HepG2 (cell line): ENCODE measurements at regions not wholly inside any gene's neighbourhood (a gene's known extent, or its start where the extent isn't known, plus 50 kb on each side); places are given as distances from the start of the nearest gene placed in this dataset.

Experiments
- ATF7 ChIP-seq, 2 experiments: fragments of 450-650 bp in 1 of 2; sonication (generic) in 1 of 2; formaldehyde crosslinking in 1 of 2; IDR thresholded peaks; 2 replicates each; pipeline versions ENCODE4 v1.4.0 to v1.6.1; 2016 to 2020; ENCODE audit warnings: antibody characterized with exemption in 1 of 2, mild to moderate bottlenecking in 1 of 2, missing genetic modification reagents in 1 of 2
- DNMT1 ChIP-seq: sonication (generic); formaldehyde crosslinking; IDR thresholded peaks from 2 replicates; pipeline ENCODE4 v1.5.1; 2020; ENCODE audit warnings: mild to moderate bottlenecking, missing genetic modification reagents
- ETV6 ChIP-seq: sonication (generic); formaldehyde crosslinking; conservative IDR thresholded peaks from 2 replicates; pipeline ENCODE4 v1.4.0; 2020; ENCODE audit warnings: missing genetic modification reagents
- FOXK2 ChIP-seq: fragments of 450-650 bp; IDR thresholded peaks from 2 replicates; pipeline ENCODE4 v1.6.1; 2016
- HMG20B ChIP-seq: conservative IDR thresholded peaks from 2 replicates; pipeline ENCODE4 v1.6.1; 2016; ENCODE audit warnings: missing genetic modification reagents, missing compliant biosample characterization
- MXI1 ChIP-seq: IDR thresholded peaks from 3 replicates; pipeline ENCODE4 v1.6.1; 2012; ENCODE audit warnings: low read depth, low read length, inconsistent platforms, borderline replicate concordance
- TOPORS ChIP-seq: sonication (generic); formaldehyde crosslinking; IDR thresholded peaks from 2 replicates; pipeline ENCODE4 v1.8.0; 2023; ENCODE audit warnings: mild to moderate bottlenecking, missing genetic modification reagents
- XBP1 ChIP-seq: sonication (generic); formaldehyde crosslinking; IDR thresholded peaks from 2 replicates; pipeline ENCODE4 v1.5.0; 2020; ENCODE audit warnings: missing genetic modification reagents
- ZBTB20 ChIP-seq: sonication (generic); formaldehyde crosslinking; IDR thresholded peaks from 2 replicates; pipeline ENCODE4 v1.8.1; 2023; ENCODE audit warnings: missing genetic modification reagents, low read depth, mild to moderate bottlenecking, borderline replicate concordance
- ZNF136 ChIP-seq: sonication (generic); formaldehyde crosslinking; IDR thresholded peaks from 2 replicates; pipeline ENCODE4 v1.8.1; 2022; ENCODE audit warnings: low read depth, mild to moderate bottlenecking, moderate library complexity, missing genetic modification reagents
- ZNF264 ChIP-seq: sonication (generic); formaldehyde crosslinking; IDR thresholded peaks from 2 replicates; pipeline ENCODE4 v1.4.0; 2020; ENCODE audit warnings: missing genetic modification reagents
- ZNF446 ChIP-seq: sonication (generic); formaldehyde crosslinking; IDR thresholded peaks from 2 replicates; pipeline ENCODE4 v1.5.0; 2020; ENCODE audit warnings: mild to moderate bottlenecking, missing genetic modification reagents
- ZNF619 ChIP-seq: sonication (generic); formaldehyde crosslinking; IDR thresholded peaks from 2 replicates; pipeline ENCODE4 v1.4.0; 2020; ENCODE audit warnings: mild to moderate bottlenecking, missing genetic modification reagents
- ZNF841 ChIP-seq: sonication (generic); formaldehyde crosslinking; IDR thresholded peaks from 2 replicates; pipeline ENCODE4 v1.8.1; 2023; ENCODE audit warnings: missing genetic modification reagents, borderline replicate concordance
- TF ChIP-seq, protein P1 (sequence below): sonication (generic); formaldehyde crosslinking; IDR thresholded peaks from 2 replicates; pipeline ENCODE4 v1.8.1; 2023; ENCODE audit warnings: missing genetic modification reagents, inconsistent platforms, borderline replicate concordance
- TF ChIP-seq, protein P2 (sequence below): sonication (generic); formaldehyde crosslinking; IDR thresholded peaks from 2 replicates; pipeline ENCODE4 v1.4.0; 2020; ENCODE audit warnings: missing genetic modification reagents, borderline replicate concordance
- TF ChIP-seq, protein P3 (sequence below): sonication (generic); formaldehyde crosslinking; IDR thresholded peaks from 2 replicates; pipeline ENCODE4 v1.4.0; 2020; ENCODE audit warnings: low read depth, mild to moderate bottlenecking, missing genetic modification reagents
- TF ChIP-seq, protein P4 (sequence below): sonication (generic); formaldehyde crosslinking; IDR thresholded peaks from 2 replicates; pipeline ENCODE4 v1.9.0; 2022; ENCODE audit warnings: low read depth, missing genetic modification reagents

DNA sequence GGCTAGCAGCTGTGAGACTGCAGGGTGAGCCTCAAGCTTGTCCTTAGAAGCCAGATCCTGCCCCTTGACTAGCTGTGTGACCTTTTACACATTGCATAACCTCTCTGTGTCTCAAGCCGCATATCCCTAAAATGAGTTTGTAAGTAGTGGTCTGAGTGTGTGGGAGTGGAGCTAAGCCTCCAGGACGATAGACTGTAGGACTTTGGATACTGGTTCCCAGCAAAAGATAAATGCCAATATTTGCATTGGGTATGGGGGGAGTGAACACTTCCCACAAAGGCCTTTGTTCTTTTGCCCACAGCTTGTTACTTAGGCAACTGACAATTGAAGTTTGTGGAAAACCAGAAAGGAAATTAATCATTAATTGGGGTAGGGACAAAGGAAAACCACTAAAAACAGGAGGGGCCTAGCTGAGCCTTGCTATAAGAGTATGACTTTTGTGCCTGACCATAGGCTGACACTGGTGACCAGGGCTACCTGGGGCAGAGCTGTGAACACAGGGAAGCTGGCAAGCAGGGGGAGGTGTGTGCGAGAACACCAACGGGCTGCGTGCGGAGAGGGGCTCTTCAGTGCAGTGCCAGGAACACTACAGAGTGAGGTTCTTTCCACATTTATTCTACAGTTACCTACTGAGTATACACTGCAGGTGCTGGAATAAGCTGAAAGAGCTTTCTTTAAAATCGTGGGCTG is 102.4 kb upstream of the ETV3 start (continued):
- TF ChIP-seq TOPORS (CRISPR knock-in tag) (no peak), XBP1 (CRISPR knock-in tag) (no peak), DNMT1 (CRISPR knock-in tag) (no peak), ZNF264 (CRISPR knock-in tag) (peak; percentile 78), ZBTB20 (peak; percentile 85), ZNF446 (no peak), ZNF136 (0 out of 2 replicates have a peak, but pooled peaks have one; percentile 59), ZNF841 (CRISPR knock-in tag) (no peak), ZNF619 (CRISPR knock-in tag) (no peak), HMG20B (peak; percentile 73), ETV6 (CRISPR knock-in tag) (no peak), MXI1 (peak; percentile 40; the same call in 1 of the 3 replicates), FOXK2 (peak; percentile 50; the same call in 1 of the 2 replicates), ATF7 (IDR thresholded peaks at IDR 0.05) (no peak), ATF7 (CRISPR knock-in tag; IDR thresholded peaks at IDR 0.05) (no peak)
- TF ChIP-seq, protein P1, sequence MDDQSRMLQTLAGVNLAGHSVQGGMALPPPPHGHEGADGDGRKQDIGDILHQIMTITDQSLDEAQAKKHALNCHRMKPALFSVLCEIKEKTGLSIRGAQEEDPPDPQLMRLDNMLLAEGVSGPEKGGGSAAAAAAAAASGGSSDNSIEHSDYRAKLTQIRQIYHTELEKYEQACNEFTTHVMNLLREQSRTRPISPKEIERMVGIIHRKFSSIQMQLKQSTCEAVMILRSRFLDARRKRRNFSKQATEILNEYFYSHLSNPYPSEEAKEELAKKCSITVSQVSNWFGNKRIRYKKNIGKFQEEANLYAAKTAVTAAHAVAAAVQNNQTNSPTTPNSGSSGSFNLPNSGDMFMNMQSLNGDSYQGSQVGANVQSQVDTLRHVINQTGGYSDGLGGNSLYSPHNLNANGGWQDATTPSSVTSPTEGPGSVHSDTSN (CRISPR knock-in tag), result no peak
- TF ChIP-seq, protein P2, sequence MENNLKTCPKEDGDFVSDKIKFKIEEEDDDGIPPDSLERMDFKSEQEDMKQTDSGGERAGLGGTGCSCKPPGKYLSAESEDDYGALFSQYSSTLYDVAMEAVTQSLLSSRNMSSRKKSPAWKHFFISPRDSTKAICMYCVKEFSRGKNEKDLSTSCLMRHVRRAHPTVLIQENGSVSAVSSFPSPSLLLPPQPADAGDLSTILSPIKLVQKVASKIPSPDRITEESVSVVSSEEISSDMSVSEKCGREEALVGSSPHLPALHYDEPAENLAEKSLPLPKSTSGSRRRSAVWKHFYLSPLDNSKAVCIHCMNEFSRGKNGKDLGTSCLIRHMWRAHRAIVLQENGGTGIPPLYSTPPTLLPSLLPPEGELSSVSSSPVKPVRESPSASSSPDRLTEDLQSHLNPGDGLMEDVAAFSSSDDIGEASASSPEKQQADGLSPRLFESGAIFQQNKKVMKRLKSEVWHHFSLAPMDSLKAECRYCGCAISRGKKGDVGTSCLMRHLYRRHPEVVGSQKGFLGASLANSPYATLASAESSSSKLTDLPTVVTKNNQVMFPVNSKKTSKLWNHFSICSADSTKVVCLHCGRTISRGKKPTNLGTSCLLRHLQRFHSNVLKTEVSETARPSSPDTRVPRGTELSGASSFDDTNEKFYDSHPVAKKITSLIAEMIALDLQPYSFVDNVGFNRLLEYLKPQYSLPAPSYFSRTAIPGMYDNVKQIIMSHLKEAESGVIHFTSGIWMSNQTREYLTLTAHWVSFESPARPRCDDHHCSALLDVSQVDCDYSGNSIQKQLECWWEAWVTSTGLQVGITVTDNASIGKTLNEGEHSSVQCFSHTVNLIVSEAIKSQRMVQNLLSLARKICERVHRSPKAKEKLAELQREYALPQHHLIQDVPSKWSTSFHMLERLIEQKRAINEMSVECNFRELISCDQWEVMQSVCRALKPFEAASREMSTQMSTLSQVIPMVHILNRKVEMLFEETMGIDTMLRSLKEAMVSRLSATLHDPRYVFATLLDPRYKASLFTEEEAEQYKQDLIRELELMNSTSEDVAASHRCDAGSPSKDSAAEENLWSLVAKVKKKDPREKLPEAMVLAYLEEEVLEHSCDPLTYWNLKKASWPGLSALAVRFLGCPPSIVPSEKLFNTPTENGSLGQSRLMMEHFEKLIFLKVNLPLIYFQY, result 0 out of 2 replicates have a peak, but pooled peaks have one; percentile 19
- TF ChIP-seq, protein P3, sequence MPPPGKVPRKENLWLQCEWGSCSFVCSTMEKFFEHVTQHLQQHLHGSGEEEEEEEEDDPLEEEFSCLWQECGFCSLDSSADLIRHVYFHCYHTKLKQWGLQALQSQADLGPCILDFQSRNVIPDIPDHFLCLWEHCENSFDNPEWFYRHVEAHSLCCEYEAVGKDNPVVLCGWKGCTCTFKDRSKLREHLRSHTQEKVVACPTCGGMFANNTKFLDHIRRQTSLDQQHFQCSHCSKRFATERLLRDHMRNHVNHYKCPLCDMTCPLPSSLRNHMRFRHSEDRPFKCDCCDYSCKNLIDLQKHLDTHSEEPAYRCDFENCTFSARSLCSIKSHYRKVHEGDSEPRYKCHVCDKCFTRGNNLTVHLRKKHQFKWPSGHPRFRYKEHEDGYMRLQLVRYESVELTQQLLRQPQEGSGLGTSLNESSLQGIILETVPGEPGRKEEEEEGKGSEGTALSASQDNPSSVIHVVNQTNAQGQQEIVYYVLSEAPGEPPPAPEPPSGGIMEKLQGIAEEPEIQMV (CRISPR knock-in tag), result no peak; the same call in 1 of the 2 replicates
- TF ChIP-seq, protein P4, sequence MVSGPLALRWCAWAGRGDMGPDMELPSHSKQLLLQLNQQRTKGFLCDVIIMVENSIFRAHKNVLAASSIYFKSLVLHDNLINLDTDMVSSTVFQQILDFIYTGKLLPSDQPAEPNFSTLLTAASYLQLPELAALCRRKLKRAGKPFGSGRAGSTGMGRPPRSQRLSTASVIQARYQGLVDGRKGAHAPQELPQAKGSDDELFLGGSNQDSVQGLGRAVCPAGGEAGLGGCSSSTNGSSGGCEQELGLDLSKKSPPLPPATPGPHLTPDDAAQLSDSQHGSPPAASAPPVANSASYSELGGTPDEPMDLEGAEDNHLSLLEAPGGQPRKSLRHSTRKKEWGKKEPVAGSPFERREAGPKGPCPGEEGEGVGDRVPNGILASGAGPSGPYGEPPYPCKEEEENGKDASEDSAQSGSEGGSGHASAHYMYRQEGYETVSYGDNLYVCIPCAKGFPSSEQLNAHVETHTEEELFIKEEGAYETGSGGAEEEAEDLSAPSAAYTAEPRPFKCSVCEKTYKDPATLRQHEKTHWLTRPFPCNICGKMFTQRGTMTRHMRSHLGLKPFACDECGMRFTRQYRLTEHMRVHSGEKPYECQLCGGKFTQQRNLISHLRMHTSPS (CRISPR knock-in tag), result peak; percentile 66
